T follicular helper cell (primary cell): ENCODE measurements at regions not wholly inside any gene's neighbourhood (a gene's known extent, or its start where the extent isn't known, plus 50 kb on each side); places are given as distances from the start of the nearest gene placed in this dataset.

Experiments
- DNase-seq: peaks from one replicate; pipeline ENCODE4 v3.0.0-alpha.2; 2020; ENCODE audit warnings: low read depth

- no peak for DNase-seq
Measured at GRCh38 chr19:29096896-29097295, 116.1 kb downstream of the UQCRFS1 start.

DNA sequence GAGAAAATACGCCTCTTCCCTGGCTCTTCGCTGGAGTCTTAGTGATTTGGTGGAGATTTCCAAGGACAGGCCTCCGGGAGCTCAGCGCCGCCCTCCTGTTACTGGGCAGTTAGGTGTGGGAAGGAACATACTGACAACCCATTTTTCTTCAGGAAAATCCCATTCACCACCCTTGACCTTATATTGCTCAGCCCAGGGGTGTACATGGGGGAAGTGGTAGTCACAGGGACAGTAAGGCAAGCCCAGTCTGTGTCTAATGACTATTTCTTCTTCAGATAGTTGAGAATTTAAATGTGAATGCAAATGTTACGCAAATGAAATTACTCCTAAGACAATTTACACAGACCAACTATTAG, 119.4 kb downstream of the UQCRFS1 start:
- no peak for DNase-seq

DNA sequence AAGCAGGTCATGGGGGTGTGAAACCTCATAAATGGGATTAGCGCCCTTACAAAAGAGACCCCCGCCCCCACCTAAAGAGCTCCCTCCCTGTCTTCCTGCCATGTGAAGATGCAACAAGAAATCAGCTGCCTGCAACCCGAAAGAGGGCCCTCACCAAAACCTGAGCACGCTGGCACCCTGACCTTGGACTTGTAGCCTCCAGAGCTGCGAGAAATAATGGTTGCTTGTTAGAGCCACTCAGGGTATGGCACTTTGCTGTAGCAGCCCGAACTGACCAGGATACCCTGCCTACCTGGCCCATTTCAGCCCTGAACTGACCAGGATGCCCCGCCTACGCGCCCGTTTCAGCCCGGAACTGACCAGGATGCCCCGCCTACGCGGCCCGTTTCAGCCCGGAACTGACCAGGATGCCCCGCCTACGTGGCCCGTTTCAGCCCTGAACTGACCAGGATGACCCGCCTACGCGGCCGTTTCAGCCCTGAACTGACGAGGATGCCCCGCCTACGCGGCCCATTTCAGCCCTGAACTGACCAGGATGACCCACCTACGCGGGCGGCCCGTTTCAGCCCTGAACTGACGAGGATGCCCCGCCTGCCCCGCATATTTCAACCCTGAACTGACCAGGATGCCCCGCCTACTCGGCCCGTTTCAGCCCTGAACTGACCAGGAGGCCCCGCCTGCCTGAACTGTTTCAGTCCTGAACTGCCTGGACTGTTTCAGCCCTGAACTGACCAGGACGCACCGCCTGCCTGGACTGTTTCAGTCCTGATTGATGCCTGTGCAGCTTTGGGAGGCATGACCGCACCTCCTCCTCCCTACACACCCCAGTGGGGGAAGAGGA, 120.0 kb downstream of the UQCRFS1 start:
- DNase-seq: no peak

- no peak for DNase-seq
Measured at GRCh38 chr19:29090783-29091526, 122.0 kb downstream of the UQCRFS1 start.

GRCh38 chr19:29089315-29089870, 123.6 kb downstream of the UQCRFS1 start:
- no peak for DNase-seq

DNA sequence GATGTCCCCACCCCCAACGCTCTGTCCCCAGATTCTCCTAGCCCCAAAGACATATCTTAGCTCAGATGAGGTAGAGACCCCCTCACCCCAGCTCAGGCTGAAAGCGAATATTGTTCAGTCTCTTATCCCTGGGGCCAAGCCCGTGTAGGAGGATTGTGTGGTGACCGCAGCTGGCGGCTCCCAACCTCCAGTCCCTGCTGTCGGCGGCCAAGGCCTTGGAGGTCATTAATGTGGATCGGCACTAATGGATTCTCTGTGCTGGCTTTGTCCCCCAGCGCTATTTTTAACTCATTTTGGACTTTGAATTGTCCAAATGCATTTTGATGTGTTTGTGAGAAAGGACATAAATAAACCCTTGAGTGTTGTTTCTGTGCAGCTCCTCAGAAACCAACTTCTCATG, 124.2 kb downstream of the UQCRFS1 start:
- DNase-seq: no peak

DNA sequence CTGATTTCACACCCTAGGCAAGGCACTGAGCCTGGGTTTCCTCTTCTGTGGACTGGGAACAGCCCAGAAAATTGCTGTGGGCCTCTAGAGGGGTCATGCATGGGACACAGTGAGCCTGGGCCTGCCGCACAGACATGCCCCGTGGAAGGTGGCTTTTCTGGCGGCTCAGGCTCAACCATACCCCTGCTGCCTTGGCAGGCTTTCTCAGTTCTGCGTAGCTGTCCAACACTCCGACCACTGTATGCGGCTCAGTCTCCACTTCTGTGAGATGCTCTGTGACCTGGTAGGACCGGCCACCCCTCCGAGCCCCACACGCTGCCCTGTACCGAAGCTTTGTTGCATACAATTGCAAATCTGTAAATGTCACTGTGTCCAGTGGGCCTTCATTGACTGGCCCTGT, 126.3 kb downstream of the UQCRFS1 start:
- DNase-seq: no peak

DNA sequence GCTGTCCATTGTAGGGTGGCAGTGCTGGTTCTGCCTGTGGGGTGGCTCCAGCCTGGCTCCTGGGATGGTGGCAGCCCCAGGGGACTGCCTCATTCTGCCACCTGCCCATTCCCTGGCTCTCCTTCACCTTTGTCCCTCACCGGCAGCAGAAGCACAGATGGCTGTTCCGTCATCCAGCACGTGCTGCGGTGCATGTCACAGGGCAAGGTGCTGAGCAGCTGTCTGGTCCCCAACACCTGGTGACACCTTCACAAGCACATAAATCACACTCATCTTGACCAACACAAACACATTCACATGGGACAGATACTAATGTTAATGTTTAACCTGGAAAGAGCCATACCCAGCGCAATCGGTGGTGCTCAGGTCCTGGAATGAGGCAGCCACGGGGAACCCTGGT, 126.8 kb downstream of the UQCRFS1 start:
- DNase-seq: no peak

DNA sequence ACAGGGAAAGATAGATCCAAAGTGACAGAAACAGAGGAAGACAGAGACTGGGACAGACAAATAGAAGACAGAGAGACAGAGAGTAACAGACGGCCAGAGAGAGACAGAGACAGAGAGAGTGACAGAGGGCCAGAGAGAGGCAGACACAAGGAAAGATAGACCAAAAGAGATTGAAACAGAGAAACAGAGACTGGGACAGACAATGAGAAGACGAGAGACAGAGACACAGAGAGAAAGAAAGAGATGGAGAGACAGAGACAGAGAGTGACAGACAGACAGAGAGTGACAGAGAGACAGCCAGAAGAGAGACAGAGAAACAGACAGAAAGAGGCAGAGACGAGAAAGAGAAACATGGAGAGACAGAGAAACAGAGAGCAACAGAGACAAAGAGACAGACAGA, 127.3 kb downstream of the UQCRFS1 start:
- DNase-seq: no peak

DNA sequence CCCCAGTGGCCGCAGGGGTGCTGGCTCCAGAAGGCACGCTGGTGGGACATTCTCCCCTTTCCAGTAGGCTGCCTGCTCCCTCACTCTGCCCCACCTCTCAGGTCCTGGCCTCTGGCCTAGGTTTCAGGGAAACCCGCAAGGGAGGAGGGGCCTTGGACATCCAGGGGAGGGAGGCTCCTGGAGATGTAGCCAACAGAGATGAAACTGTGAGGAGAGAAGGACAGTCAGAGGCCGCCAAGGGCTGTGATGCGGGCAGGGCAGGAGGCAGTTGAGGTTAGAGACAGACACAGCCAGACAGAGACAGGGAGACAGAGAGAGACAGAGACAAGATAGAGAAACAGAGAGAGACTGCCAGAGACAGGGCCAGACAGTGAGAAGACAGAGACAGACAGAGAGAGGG, 127.7 kb downstream of the UQCRFS1 start:
- DNase-seq: no peak

DNA sequence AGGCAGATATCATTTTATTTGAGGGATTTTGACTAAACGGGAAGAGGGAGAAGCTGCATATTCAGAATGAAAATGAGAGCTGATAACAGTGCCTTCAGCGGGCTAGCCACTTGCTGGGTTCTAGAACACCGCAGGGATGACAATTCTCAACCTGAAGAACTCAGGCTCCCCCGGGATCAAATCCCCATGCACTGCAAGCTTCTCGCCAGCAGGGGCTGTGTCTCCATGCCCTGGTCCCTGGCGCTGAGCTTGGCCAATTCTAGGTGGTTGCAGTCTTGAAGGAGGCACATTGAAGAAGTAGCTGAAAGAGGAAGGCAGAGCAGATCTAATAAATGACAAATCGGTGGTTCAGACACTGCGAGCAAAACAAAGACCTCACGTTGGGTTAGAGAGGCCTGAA, 128.7 kb downstream of the UQCRFS1 start:
- no peak for DNase-seq

DNA sequence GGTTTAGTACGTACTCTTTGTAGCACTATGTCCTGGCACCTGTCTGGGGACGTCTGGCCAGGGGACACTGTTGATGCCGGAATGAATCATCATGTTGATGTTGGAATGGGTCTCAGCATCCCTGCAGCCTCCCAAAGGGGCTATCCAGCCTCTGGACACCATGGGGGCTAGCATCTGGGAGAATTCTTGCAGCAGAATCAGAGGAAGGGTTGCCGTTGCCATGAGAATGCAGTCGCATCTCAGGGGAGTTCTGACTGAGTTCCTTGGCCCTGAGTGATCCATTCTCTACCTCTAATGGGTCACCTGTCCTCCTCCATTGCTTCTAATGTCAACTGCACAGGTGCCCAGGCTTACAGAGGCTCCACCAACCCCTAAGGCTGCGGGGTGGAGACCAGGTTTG, 129.1 kb downstream of the UQCRFS1 start:
- DNase-seq: no peak

DNA sequence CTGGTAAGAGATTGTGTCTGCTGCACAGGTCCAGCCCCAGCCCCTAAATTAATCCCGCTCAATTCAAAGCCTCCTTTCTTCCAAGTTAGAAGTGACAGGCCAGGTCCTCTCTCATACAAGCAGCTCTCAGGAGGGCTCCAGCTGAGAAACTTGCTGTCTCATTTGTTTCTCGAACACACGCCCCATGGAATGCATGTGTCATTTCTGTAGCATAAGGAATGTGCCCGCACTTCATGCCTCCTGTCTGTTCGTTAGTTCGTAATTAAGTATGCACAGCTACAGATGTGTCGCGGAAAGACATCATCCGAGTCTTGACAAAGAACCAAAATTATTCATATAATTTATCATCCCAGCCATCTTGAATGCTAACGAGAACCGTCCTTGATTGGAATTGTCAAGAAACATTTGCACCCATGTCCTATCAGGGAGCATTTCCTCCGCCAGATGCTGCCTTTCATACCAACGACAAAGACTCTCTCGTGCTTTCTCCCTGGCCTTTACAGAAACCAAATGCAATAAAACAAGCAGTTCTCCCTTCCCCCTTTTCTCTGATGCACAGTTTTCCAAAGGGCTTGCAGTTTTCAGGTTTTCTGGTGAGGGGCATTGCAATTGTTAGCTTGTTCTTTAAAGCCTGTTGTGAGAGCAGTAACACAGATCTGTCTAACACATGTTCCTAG, 133.5 kb downstream of the UQCRFS1 start:
- no peak for DNase-seq

- DNase-seq: no peak
Measured at GRCh38 chr19:29076963-29077362, 136.0 kb downstream of the UQCRFS1 start.

DNA sequence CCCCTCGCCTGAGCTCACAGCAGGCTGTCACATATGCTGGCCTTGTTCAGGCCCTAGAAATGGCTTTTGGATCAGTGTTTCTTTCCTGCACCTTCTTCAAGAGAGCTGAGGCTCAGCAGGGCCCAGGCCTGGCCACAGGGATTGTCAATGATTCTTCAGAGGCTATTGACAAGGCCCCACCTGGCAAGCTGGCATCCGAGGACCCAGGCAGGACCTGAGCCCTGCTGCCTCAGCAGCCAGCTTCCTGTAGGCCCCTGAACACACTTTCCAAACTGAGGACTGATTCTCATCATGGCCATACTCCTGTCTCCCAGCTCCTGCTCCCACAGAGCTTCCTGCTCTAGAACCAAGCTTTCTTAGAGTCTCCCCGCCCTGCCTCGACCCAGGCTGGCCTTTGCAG, 136.8 kb downstream of the UQCRFS1 start:
- no peak for DNase-seq

GRCh38 chr19:29075149-29075548, 137.8 kb downstream of the UQCRFS1 start:
- DNase-seq: no peak

- no peak for DNase-seq
Measured at GRCh38 chr19:29074579-29074978, 138.4 kb downstream of the UQCRFS1 start.

GRCh38 chr19:29067831-29068230, 145.1 kb downstream of the UQCRFS1 start:
- no peak for DNase-seq

DNA sequence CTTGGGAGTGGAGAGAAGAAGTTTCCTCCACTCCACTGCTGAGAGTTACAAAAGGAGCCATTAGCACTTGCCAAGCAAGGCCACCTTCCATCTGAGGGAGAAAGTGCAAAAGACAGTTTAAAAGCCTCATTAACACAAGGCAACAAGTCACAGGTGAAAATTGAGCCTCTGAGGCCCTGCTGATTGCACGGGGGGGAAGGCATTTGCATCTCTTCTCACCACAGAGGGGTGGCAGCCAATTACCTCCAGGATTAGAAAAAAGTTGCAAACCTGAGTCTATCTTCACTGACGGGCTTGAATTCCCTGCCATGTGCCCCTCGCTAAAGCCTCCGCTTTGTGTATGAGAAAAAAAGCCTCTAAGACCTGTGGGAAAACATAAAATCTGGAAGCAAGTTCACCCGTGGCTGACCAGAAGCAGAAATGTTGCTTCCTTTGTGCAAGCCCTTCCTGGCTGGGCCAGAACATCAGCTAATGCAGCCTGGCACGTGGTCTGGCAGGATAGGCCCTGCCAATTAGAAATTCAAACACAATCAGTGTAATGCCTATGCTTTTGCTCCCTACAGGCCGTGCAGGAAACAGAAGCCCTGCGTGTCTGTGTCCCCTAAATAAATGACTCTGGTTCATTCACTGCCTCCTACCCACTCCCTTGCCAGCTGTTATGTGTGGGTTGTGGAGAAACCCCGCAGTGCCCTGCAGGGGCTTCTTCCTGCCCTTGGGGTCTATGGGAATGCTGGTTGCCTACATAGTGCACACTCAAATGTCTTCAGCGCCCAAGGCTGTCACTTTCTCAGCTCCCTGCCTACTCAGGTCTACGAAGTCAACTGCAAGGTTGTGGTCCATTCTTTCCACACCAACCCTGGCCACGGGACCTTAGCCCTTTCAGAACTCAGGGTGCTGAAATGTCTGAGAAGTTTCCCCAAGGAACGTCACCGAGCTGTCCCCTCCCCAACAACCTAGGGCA, 150.2 kb downstream of the UQCRFS1 start:
- no peak for DNase-seq

GRCh38 chr19:29060813-29061364, 152.1 kb downstream of the UQCRFS1 start:
- DNase-seq: no peak

DNA sequence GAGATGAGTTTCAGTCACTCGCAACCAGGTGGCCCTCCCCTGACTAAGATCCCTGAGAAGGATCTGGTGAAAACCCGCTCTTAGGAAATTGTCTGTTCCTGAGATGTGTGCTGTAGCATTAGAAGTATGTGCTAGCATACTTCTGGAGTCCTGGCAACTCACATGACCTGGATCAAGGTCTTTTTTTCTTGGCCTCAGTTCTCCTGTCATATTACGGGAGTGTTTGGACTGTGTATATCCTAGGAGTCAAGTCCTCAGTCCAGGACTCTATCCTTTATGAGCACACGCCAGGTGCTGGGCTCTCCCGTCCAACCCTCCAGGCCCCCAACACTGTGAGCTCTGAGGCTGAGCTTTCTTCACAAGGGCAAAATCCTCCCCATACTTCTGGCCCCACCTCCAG, 156.4 kb downstream of the UQCRFS1 start:
- DNase-seq: no peak
